T-cell (primary cell): ENCODE measurements at regions not wholly inside any gene's neighbourhood (a gene's known extent, or its start where the extent isn't known, plus 50 kb on each side); places are given as distances from the start of the nearest gene placed in this dataset.

Source experiments
- ATAC-seq, 4 experiments: fragments of 200-7000 bp in 3 of 4; fragments of 150-1000 bp in 1 of 4; cut with Tn5 transposase; replicated peaks in 1 of 4; 1 replicate in 3 of 4; 2 replicates in 1 of 4; pipeline ENCODE4 v1.10.0; 2021; ENCODE audit warnings: moderate library complexity in 3 of 4, mild to moderate bottlenecking in 2 of 4, moderate number of reproducible peaks in 1 of 4
- CTCF ChIA-PET, 2 donors: fragments of 300-600 bp; sonication (Branson Sonifier 250); formaldehyde crosslinking; loops; one replicate each; lab custom pipeline; 2022; ENCODE audit warnings: antibody characterized with exemption in 2 of 2; lab: Charles Lee
- POLR2A ChIA-PET, 2 donors: fragments of 300-600 bp; sonication (Branson Sonifier 250); formaldehyde crosslinking; loops; one replicate each; lab custom pipeline; 2022; ENCODE audit warnings: antibody characterized with exemption in 2 of 2; lab: Charles Lee
- DNase-seq, 35 experiments: peaks; one replicate each; pipeline versions ENCODE4 v3.0.0 to v3.0.0-alpha.2; 2013 to 2023
- H3K27ac ChIP-seq: one replicate; pipeline ENCODE4 v1.5.1; 2013; ENCODE audit warnings: low read length
- H3K27me3 ChIP-seq, 2 experiments: replicated peaks in 1 of 2; 1 replicate in 1 of 2; 2 replicates in 1 of 2; pipeline versions ENCODE4 v1.6.1 to v1.7.0; 2013; ENCODE audit warnings: low read length in 1 of 2, mixed read lengths in 1 of 2; ENCODE audit not compliant: control insufficient read depth in 2 of 2, insufficient read depth in 2 of 2; ENCODE audit errors: extremely low read depth in 1 of 2
- H3K36me3 ChIP-seq, 2 donors: 1 replicate in 1 of 2; 2 replicates in 1 of 2; pipeline versions ENCODE4 v1.6.1 to v1.7.0; 2013; ENCODE audit warnings: low read length in 1 of 2; ENCODE audit not compliant: control insufficient read depth in 2 of 2, insufficient read depth in 1 of 2; ENCODE audit errors: extremely low read depth in 1 of 2
- H3K4me1 ChIP-seq, 2 experiments: 1 replicate in 1 of 2; 2 replicates in 1 of 2; pipeline versions ENCODE4 v1.6.1 to v1.7.0; 2013; ENCODE audit warnings: low read length in 2 of 2, mixed read lengths in 1 of 2; ENCODE audit not compliant: insufficient read depth in 2 of 2, control insufficient read depth in 1 of 2; ENCODE audit errors: extremely low read depth in 1 of 2
- H3K4me3 ChIP-seq, 2 donors: 1 replicate in 1 of 2; 2 replicates in 1 of 2; pipeline versions ENCODE4 v1.5.1 to v1.7.0; 2013; ENCODE audit warnings: mild to moderate bottlenecking in 2 of 2, low read length in 1 of 2, moderate library complexity in 1 of 2; ENCODE audit not compliant: control insufficient read depth in 1 of 2; ENCODE audit errors: extremely low read depth in 1 of 2
- H3K9me3 ChIP-seq: 2 replicates; pipeline ENCODE4 v1.7.0; 2013
- H3K27ac Mint-ChIP-seq, 2 donors: one replicate each; pipeline ENCODE4 v1.8.0; 2020 to 2021; ENCODE audit warnings: mild to moderate bottlenecking in 2 of 2, mixed read lengths in 2 of 2
- H3K27me3 Mint-ChIP-seq, 2 donors: one replicate each; pipeline ENCODE4 v1.8.0; 2021 to 2022; ENCODE audit warnings: mixed read lengths in 2 of 2
- H3K36me3 Mint-ChIP-seq: one replicate; pipeline ENCODE4 v1.8.0; 2021; ENCODE audit warnings: mixed read lengths
- H3K4me1 Mint-ChIP-seq, 3 donors: one replicate each; pipeline ENCODE4 v1.8.0; 2020 to 2022; ENCODE audit warnings: mixed read lengths in 3 of 3, mild to moderate bottlenecking in 1 of 3
- H3K4me3 Mint-ChIP-seq, 3 donors: one replicate each; pipeline ENCODE4 v1.8.0; 2020 to 2022; ENCODE audit warnings: mild to moderate bottlenecking in 3 of 3, mixed read lengths in 3 of 3, moderate library complexity in 3 of 3
- H3K9me3 Mint-ChIP-seq, 3 donors: one replicate each; pipeline ENCODE4 v1.8.0; 2020 to 2022; ENCODE audit warnings: mixed read lengths in 3 of 3
- WGBS: methylation state at CpG from one replicate; pipeline ENCODE4 v1.1.5; 2013; ENCODE audit warnings: missing lambda C conversion rate; ENCODE audit not compliant: insufficient coverage; 5-methylcytosine and 5-hydroxymethylcytosine counted together

GRCh38 chr10:34006471-34006870 lies 672.0 kb upstream of the NRP1 start:
- no peaks in the 10 kb centered on the region for H3K27me3 ChIP-seq
- no peaks in the 10 kb centered on the region for H3K36me3 ChIP-seq
- ChIA-PET CTCF (no interaction called here), POLR2A (no interaction called here)
- ATAC-seq (no peak), DNase-seq (no peak)
- no peaks in the 10 kb centered on the region for H3K9me3 ChIP-seq
- Mint-ChIP-seq H3K27ac (no peak overlapping the region), H3K36me3 (no peaks in the 10 kb centered on the region), H3K27me3 (peaks cover 0 to 7% of the 10 kb centered on the region in 2 donors), H3K4me3 (no peak overlapping the region), H3K4me1 (no peaks in the 10 kb centered on the region), H3K9me3 (no peaks in the 10 kb centered on the region)
- no CpG with 5 or more reads among the region's 5 CpGs for WGBS
- H3K4me3 ChIP-seq = no peak overlapping the region
- H3K4me1 ChIP-seq = no peaks in the 10 kb centered on the region
- H3K27ac ChIP-seq = no peak overlapping the region

GRCh38 chr10:34003561-34003960 lies 669.1 kb upstream of the NRP1 start:
- Histone ChIP-seq H3K4me1 (no peaks in the 10 kb centered on the region), H3K4me3 (no peak overlapping the region), H3K27me3 (peaks cover 0 to 2% of the 10 kb centered on the region in 2 experiments), H3K9me3 (no peaks in the 10 kb centered on the region), H3K36me3 (no peaks in the 10 kb centered on the region), H3K27ac (no peak overlapping the region)
- peaks cover under 1 to 4% of the 10 kb centered on the region in 2 donors for H3K27me3 Mint-ChIP-seq
- POLR2A ChIA-PET = no interaction called here
- WGBS = 75% methylated on average over 5 of the region's 7 CpGs
- no peaks in the 10 kb centered on the region for H3K36me3 Mint-ChIP-seq
- CTCF ChIA-PET = no interaction called here
- no peak for DNase-seq
- H3K27ac Mint-ChIP-seq = no peak overlapping the region
- no peaks in the 10 kb centered on the region for H3K9me3 Mint-ChIP-seq
- ATAC-seq = no peak
- no peak overlapping the region for H3K4me3 Mint-ChIP-seq
- H3K4me1 Mint-ChIP-seq = no peaks in the 10 kb centered on the region

- Histone ChIP-seq H3K27me3 (peaks cover 0 to 2% of the 10 kb centered on the region in 2 experiments), H3K4me3 (no peak overlapping the region), H3K27ac (no peak overlapping the region), H3K36me3 (no peaks in the 10 kb centered on the region), H3K9me3 (no peaks in the 10 kb centered on the region), H3K4me1 (no peaks in the 10 kb centered on the region)
- no peaks in the 10 kb centered on the region for H3K36me3 Mint-ChIP-seq
- ChIA-PET POLR2A (no interaction called here), CTCF (no interaction called here)
- no peak overlapping the region for H3K4me3 Mint-ChIP-seq
- DNase-seq (no peak), ATAC-seq (no peak)
- no peaks in the 10 kb centered on the region for H3K9me3 Mint-ChIP-seq
- no peak overlapping the region for H3K27ac Mint-ChIP-seq
- 100% methylated on average over 1 of the region's 3 CpGs for WGBS
- H3K27me3 Mint-ChIP-seq = peaks cover 4% of the 10 kb centered on the region in 2 donors
- no peaks in the 10 kb centered on the region for H3K4me1 Mint-ChIP-seq
Measured at GRCh38 chr10:34002896-34003295, 668.4 kb upstream of the NRP1 start.

GRCh38 chr10:34001831-34002230 lies 667.4 kb upstream of the NRP1 start:
- CTCF ChIA-PET = interaction anchor here in 1 of 2 donors (0.5 kb wide), 1 partner anchor 847 kb away, joined by 4 read pairs; no protein-coding TSS in a partner anchor
- 73% methylated on average over 1 of the region's 5 CpGs for WGBS
- H3K27ac Mint-ChIP-seq = no peak overlapping the region

GRCh38 chr10:34001087-34001580 lies 666.7 kb upstream of the NRP1 start:
- ATAC-seq (no peak), DNase-seq (no peak)
- H3K4me1 ChIP-seq = no peaks in the 10 kb centered on the region
- Mint-ChIP-seq H3K27me3 (peaks cover 4% of the 10 kb centered on the region in 2 donors), H3K4me3 (no peak overlapping the region), H3K27ac (no peak overlapping the region), H3K9me3 (no peaks in the 10 kb centered on the region), H3K4me1 (no peaks in the 10 kb centered on the region), H3K36me3 (no peaks in the 10 kb centered on the region)
- ChIA-PET POLR2A (no interaction called here), CTCF (interaction anchor here in 1 of 2 donors (0.5 kb wide), 1 partner anchor 848 kb away, joined by 4 read pairs; no protein-coding TSS in a partner anchor)
- 50% methylated on average over 2 of the region's 5 CpGs for WGBS
- H3K9me3 ChIP-seq = no peaks in the 10 kb centered on the region
- H3K27me3 ChIP-seq = peaks cover 0 to 2% of the 10 kb centered on the region in 2 experiments
- no peak overlapping the region for H3K4me3 ChIP-seq
- no peak overlapping the region for H3K27ac ChIP-seq
- H3K36me3 ChIP-seq = no peaks in the 10 kb centered on the region

More at GRCh38 chr10:34001831-34002230, 667.4 kb upstream of the NRP1 start:
- no peaks in the 10 kb centered on the region for H3K36me3 ChIP-seq
- no peak for DNase-seq
- Mint-ChIP-seq H3K9me3 (no peaks in the 10 kb centered on the region), H3K4me3 (no peak overlapping the region), H3K4me1 (no peaks in the 10 kb centered on the region), H3K27me3 (peaks cover 4% of the 10 kb centered on the region in 2 donors), H3K36me3 (no peaks in the 10 kb centered on the region)
- H3K4me1 ChIP-seq = no peaks in the 10 kb centered on the region
- no peak overlapping the region for H3K27ac ChIP-seq
- no peak for ATAC-seq
- peaks cover 0 to 2% of the 10 kb centered on the region in 2 experiments for H3K27me3 ChIP-seq
- no peaks in the 10 kb centered on the region for H3K9me3 ChIP-seq
- POLR2A ChIA-PET = no interaction called here
- H3K4me3 ChIP-seq = no peak overlapping the region

- ChIA-PET POLR2A (no interaction called here), CTCF (no interaction called here)
Measured at GRCh38 chr10:33993917-33994316, 659.5 kb upstream of the NRP1 start.

More at GRCh38 chr10:33993917-33994316, 659.5 kb upstream of the NRP1 start:
- H3K4me1 ChIP-seq = no peaks in the 10 kb centered on the region
- no peak for DNase-seq
- H3K27me3 ChIP-seq = no peaks in the 10 kb centered on the region
- no peaks in the 10 kb centered on the region for H3K9me3 ChIP-seq
- WGBS = 100% methylated on average over 1 of the region's 5 CpGs
- Mint-ChIP-seq H3K9me3 (peaks cover 0 to 5% (median 0%) of the 10 kb centered on the region in 3 donors), H3K36me3 (no peaks in the 10 kb centered on the region), H3K4me3 (no peak overlapping the region), H3K27ac (no peak overlapping the region), H3K27me3 (peaks cover 4 to 9% of the 10 kb centered on the region in 2 donors), H3K4me1 (no peaks in the 10 kb centered on the region)
- H3K27ac ChIP-seq = no peak overlapping the region
- no peaks in the 10 kb centered on the region for H3K36me3 ChIP-seq
- no peak overlapping the region for H3K4me3 ChIP-seq
- ATAC-seq = no peak
